Natural killer cell (primary cell): ENCODE measurements at regions not wholly inside any gene's neighbourhood (a gene's known extent, or its start where the extent isn't known, plus 50 kb on each side); places are given as distances from the start of the nearest gene placed in this dataset.
"Not testable (repeated sequence)": the region's sequence is repeated elsewhere in the genome, so short reads cannot be mapped to it uniquely, and the experiment has no call there.

Experiments
- ATAC-seq, 3 donors: fragments of 150-1000 bp in 2 of 3; fragments of 200-7000 bp in 1 of 3; cut with Tn5 transposase; 1 replicate in 1 of 3; 2 replicates in 2 of 3; pipeline ENCODE4 v1.10.0; 2021; ENCODE audit warnings: mild to moderate bottlenecking in 2 of 3, moderate library complexity in 2 of 3
- DNase-seq, 2 donors: peaks; one replicate each; pipeline versions ENCODE4 v3.0.0 to v3.0.0-alpha.2; 2013 to 2021; ENCODE audit warnings: mixed read lengths in 1 of 2
- H3K27ac ChIP-seq: one replicate; pipeline ENCODE4 v1.5.1; 2013; ENCODE audit warnings: mild to moderate bottlenecking, low read length
- H3K27me3 ChIP-seq: one replicate; pipeline ENCODE4 v1.6.1; 2013; ENCODE audit warnings: low read length; ENCODE audit not compliant: control insufficient read depth, insufficient read depth
- H3K36me3 ChIP-seq: one replicate; pipeline ENCODE4 v1.6.1; 2013; ENCODE audit warnings: low read length; ENCODE audit not compliant: control insufficient read depth, insufficient read depth
- H3K4me1 ChIP-seq: one replicate; pipeline ENCODE4 v1.6.1; 2013; ENCODE audit warnings: low read length; ENCODE audit not compliant: control insufficient read depth, insufficient read depth
- H3K4me3 ChIP-seq: one replicate; pipeline ENCODE4 v1.5.1; 2013; ENCODE audit warnings: low read length
- H3K9me3 ChIP-seq: one replicate; pipeline ENCODE4 v1.6.1; 2013; ENCODE audit warnings: low read length; ENCODE audit not compliant: control insufficient read depth, insufficient read depth
- H3K27ac Mint-ChIP-seq, 2 donors: one replicate each; pipeline ENCODE4 v1.8.0; 2022; ENCODE audit warnings: mild to moderate bottlenecking in 2 of 2, mixed read lengths in 2 of 2, moderate library complexity in 1 of 2
- H3K27me3 Mint-ChIP-seq, 2 donors: one replicate each; pipeline ENCODE4 v1.8.0; 2022; ENCODE audit warnings: low read depth in 2 of 2, mixed read lengths in 2 of 2
- H3K36me3 Mint-ChIP-seq: one replicate; pipeline ENCODE4 v1.8.0; 2022; ENCODE audit warnings: mixed read lengths
- H3K4me1 Mint-ChIP-seq, 2 donors: one replicate each; pipeline ENCODE4 v1.8.0; 2022; ENCODE audit warnings: mixed read lengths in 2 of 2
- H3K4me3 Mint-ChIP-seq: one replicate; pipeline ENCODE4 v1.8.0; 2022; ENCODE audit warnings: mild to moderate bottlenecking, moderate library complexity, mixed read lengths
- H3K9me3 Mint-ChIP-seq, 2 donors: one replicate each; pipeline ENCODE4 v1.8.0; 2022; ENCODE audit warnings: mixed read lengths in 2 of 2
- WGBS: methylation state at CpG from one replicate; pipeline ENCODE4 v1.1.7; 2013; ENCODE audit warnings: missing lambda C conversion rate; ENCODE audit not compliant: insufficient coverage; 5-methylcytosine and 5-hydroxymethylcytosine counted together
- intact Hi-C: fragments of 100-400 bp; cut with micrococcal nuclease; formaldehyde crosslinking; loops from one replicate; pipeline ENCODE4 v1.14.2; 2022
- TF ChIP-seq, protein P1 (sequence below): fragments of 200-600 bp; IDR thresholded peaks from one replicate; pipeline ENCODE4 v1.8.0; 2022; ENCODE audit warnings: antibody characterized with exemption

- Histone ChIP-seq H3K4me3 (no peak overlapping the region), H3K9me3 (no peaks in the 10 kb centered on the region), H3K27ac (no peak overlapping the region), H3K36me3 (no peaks in the 10 kb centered on the region), H3K27me3 (no peaks in the 10 kb centered on the region), H3K4me1 (no peaks in the 10 kb centered on the region)
- Mint-ChIP-seq H3K36me3 (no peaks in the 10 kb centered on the region), H3K27ac (no peak overlapping the region), H3K4me1 (no peaks in the 10 kb centered on the region), H3K27me3 (no peaks in the 10 kb centered on the region), H3K9me3 (peaks cover 3 to 7% of the 10 kb centered on the region in 2 donors), H3K4me3 (no peak overlapping the region)
- no peak for DNase-seq
- WGBS = 83% methylated on average over 1 of the region's 2 CpGs
- ATAC-seq = no peak
- intact Hi-C loops = no loop called here
- TF ChIP-seq, protein P1, sequence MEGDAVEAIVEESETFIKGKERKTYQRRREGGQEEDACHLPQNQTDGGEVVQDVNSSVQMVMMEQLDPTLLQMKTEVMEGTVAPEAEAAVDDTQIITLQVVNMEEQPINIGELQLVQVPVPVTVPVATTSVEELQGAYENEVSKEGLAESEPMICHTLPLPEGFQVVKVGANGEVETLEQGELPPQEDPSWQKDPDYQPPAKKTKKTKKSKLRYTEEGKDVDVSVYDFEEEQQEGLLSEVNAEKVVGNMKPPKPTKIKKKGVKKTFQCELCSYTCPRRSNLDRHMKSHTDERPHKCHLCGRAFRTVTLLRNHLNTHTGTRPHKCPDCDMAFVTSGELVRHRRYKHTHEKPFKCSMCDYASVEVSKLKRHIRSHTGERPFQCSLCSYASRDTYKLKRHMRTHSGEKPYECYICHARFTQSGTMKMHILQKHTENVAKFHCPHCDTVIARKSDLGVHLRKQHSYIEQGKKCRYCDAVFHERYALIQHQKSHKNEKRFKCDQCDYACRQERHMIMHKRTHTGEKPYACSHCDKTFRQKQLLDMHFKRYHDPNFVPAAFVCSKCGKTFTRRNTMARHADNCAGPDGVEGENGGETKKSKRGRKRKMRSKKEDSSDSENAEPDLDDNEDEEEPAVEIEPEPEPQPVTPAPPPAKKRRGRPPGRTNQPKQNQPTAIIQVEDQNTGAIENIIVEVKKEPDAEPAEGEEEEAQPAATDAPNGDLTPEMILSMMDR = no peak
Measured at GRCh38 chr12:88856201-88856600, 275.9 kb upstream of the KITLG start.

DNA sequence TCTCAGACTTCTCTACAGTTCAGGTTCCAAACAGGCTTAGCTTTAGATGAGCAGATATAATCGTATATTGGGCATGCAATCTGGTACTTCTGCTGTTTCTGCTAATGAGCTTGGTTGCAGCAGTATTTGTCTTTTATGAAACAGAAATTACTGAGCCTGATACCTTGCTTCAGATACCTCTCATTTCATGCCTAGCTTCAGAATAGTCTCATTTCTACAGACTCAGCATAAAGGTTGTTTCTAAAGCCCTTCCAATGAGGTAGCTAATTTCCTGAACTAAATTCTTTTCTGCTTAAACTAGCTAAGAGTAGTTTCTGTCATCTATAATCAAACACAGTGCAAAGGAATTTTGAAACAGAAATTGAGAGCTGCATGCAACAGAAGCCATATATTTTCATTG, 275.0 kb upstream of the KITLG start:
- DNase-seq (no peak), ATAC-seq (no peak)
- Mint-ChIP-seq H3K27me3 (no peaks in the 10 kb centered on the region), H3K4me1 (no peaks in the 10 kb centered on the region), H3K9me3 (peaks cover 7% of the 10 kb centered on the region in 2 donors), H3K4me3 (no peak overlapping the region), H3K36me3 (no peaks in the 10 kb centered on the region), H3K27ac (no peak overlapping the region)
- no peaks in the 10 kb centered on the region for H3K36me3 ChIP-seq
- H3K4me1 ChIP-seq = no peaks in the 10 kb centered on the region
- no peaks in the 10 kb centered on the region for H3K27me3 ChIP-seq
- TF ChIP-seq, protein P1 = no peak
- no peak overlapping the region for H3K27ac ChIP-seq
- 83% methylated on average over 1 of the region's 1 CpG for WGBS
- intact Hi-C loops = no loop called here
- no peak overlapping the region for H3K4me3 ChIP-seq
- no peaks in the 10 kb centered on the region for H3K9me3 ChIP-seq

- Mint-ChIP-seq H3K9me3 (peaks cover 6 to 7% of the 10 kb centered on the region in 2 donors), H3K36me3 (no peaks in the 10 kb centered on the region), H3K4me1 (no peaks in the 10 kb centered on the region), H3K27ac (no peak overlapping the region), H3K27me3 (no peaks in the 10 kb centered on the region), H3K4me3 (no peak overlapping the region)
- Histone ChIP-seq H3K27ac (no peak overlapping the region), H3K9me3 (no peaks in the 10 kb centered on the region), H3K27me3 (no peaks in the 10 kb centered on the region), H3K36me3 (no peaks in the 10 kb centered on the region), H3K4me1 (no peaks in the 10 kb centered on the region), H3K4me3 (no peak overlapping the region)
- ATAC-seq (no peak), DNase-seq (no peak)
- WGBS = 95% methylated on average over 1 of the region's 1 CpG
- intact Hi-C loops = no loop called here
- TF ChIP-seq, protein P1 = no peak
Measured at GRCh38 chr12:88854260-88854659, 274.0 kb upstream of the KITLG start.

GRCh38 chr12:88847246-88847645, 267.0 kb upstream of the KITLG start:
- H3K36me3 ChIP-seq, H3K27ac Mint-ChIP-seq, H3K9me3 Mint-ChIP-seq, H3K4me1 Mint-ChIP-seq, H3K27ac ChIP-seq, DNase-seq, H3K4me1 ChIP-seq, H3K9me3 ChIP-seq, intact Hi-C loops, H3K4me3 Mint-ChIP-seq, H3K4me3 ChIP-seq, H3K27me3 Mint-ChIP-seq, H3K27me3 ChIP-seq, ATAC-seq, H3K36me3 Mint-ChIP-seq: not testable (repeated sequence)
- 98% methylated on average over 10 of the region's 14 CpGs for WGBS
